Karpas-422 (cell line): ENCODE measurements at regions not wholly inside any gene's neighbourhood (a gene's known extent, or its start where the extent isn't known, plus 50 kb on each side); places are given as distances from the start of the nearest gene placed in this dataset.

Experiments
- DNase-seq: peaks from one replicate; pipeline ENCODE4 v3.0.0-alpha.2; 2015
- H2AFZ ChIP-seq: fragments of 200-600 bp; sonication (generic); 2 replicates; pipeline ENCODE4 v1.6.1; 2014; ENCODE audit warnings: antibody characterized with exemption, low read length, mixed read lengths
- H3K27ac ChIP-seq: fragments of 200-600 bp; sonication (generic); 2 replicates; pipeline ENCODE4 v1.5.1; 2014; ENCODE audit warnings: mild to moderate bottlenecking, low read length, moderate library complexity
- H3K27me3 ChIP-seq: fragments of 200-600 bp; sonication (generic); 2 replicates; pipeline ENCODE4 v1.6.1; 2014; ENCODE audit warnings: low read length, mixed read lengths
- H3K36me3 ChIP-seq: fragments of 200-600 bp; sonication (generic); 2 replicates; pipeline ENCODE4 v1.6.1; 2014; ENCODE audit warnings: low read length, mixed read lengths; ENCODE audit not compliant: insufficient read depth
- H3K4me1 ChIP-seq: fragments of 200-600 bp; sonication (generic); 2 replicates; pipeline ENCODE4 v1.6.1; 2014; ENCODE audit warnings: mild to moderate bottlenecking, low read length, mixed read lengths
- H3K4me2 ChIP-seq: fragments of 200-600 bp; sonication (generic); 2 replicates; pipeline ENCODE4 v1.6.1; 2014; ENCODE audit warnings: low read length, low read depth, mild to moderate bottlenecking; ENCODE audit not compliant: poor library complexity, severe bottlenecking
- H3K4me3 ChIP-seq: fragments of 200-600 bp; sonication (generic); 2 replicates; pipeline ENCODE4 v1.5.1; 2014; ENCODE audit warnings: mild to moderate bottlenecking, antibody characterized with exemption, low read length, mixed read lengths
- H3K79me2 ChIP-seq: fragments of 200-600 bp; sonication (generic); 2 replicates; pipeline ENCODE4 v1.6.1; 2014; ENCODE audit warnings: mild to moderate bottlenecking, low read length, mixed read lengths
- H3K9ac ChIP-seq: fragments of 200-600 bp; sonication (generic); 2 replicates; pipeline ENCODE4 v1.6.0; 2014; ENCODE audit warnings: low read length
- H3K9me2 ChIP-seq: fragments of 200-600 bp; sonication (generic), shearing (Covaris generic); replicated peaks from 2 replicates; pipeline ENCODE4 v1.6.0; 2014; ENCODE audit warnings: mild to moderate bottlenecking, low read length, moderate library complexity; ENCODE audit not compliant: insufficient read depth
- H3K9me3 ChIP-seq: fragments of 300-700, 200-600 bp; sonication (generic); 2 replicates; pipeline ENCODE4 v1.6.1; 2014; ENCODE audit warnings: low read length, mixed read lengths
- H4K20me1 ChIP-seq: fragments of 200-600 bp; sonication (generic); 2 replicates; pipeline ENCODE4 v1.6.1; 2014; ENCODE audit warnings: mild to moderate bottlenecking, antibody characterized with exemption, low read length, low read depth; ENCODE audit not compliant: insufficient read depth

DNA sequence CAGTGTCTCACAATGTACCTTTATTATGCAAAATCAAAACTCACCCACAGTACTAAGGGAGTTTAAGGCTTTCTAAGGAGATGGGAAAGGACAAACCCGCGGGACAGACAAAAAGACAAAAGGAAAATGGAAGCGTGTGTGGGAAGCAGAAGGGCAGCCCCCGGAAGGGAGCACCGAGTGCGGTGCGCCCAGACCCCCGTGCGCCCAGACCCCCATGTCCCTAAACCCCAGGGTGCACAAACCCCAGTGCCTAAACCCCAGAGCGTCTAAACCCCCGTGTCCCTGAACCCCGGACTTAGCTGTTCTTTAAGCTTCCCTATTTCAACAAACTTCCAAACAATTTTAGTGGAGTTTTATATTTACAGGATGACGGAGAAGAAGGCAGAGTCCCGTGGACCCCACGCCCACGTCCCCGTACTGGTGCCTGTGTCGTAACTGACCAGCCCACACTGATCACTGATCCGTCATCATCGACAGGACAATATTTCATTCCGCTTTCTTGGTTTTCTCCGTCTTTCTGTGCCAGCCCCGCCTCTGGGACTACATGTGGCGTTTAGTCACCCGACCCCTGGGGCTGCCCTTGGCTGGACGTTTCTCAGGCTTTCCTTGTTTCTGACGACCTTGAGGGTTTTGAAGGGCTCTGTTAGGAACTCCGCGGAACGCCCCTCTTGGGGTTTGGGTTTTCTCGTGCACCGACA is 76.9 kb downstream of the RTP5 start:
- Histone ChIP-seq H3K9ac (no peak overlapping the region), H3K9me2 (no peaks in the 10 kb centered on the region), H3K9me3 (no peaks in the 10 kb centered on the region), H3K4me1 (peaks cover 11% of the 10 kb centered on the region), H3K4me3 (no peak overlapping the region), H3K36me3 (no peaks in the 10 kb centered on the region), H3K27me3 (no peaks in the 10 kb centered on the region), H4K20me1 (peaks cover 3% of the 10 kb centered on the region; the same call in 1 of the 2 replicates), H3K4me2 (no peak overlapping the region), H3K27ac (no peak overlapping the region), H2AFZ (no peak overlapping the region), H3K79me2 (no peaks in the 10 kb centered on the region)
- no peak for DNase-seq

DNA sequence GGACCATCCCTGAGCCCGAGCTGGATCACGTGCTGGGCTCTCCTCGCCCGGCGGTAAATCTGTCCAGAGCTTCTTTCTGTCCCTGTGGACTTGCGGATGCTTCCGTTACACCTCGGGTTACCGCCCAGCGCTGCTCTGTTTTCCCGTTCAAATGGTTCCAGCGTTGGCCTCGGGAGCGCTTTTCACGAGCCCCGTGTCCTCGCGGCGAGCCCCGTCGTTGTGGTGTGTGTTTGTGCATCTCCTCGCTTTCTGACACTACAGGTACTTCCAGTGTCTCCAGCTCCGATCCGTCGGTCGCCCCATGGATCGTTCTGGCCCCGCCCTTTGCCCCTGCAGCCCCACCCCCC is 77.4 kb downstream of the RTP5 start:
- Histone ChIP-seq H3K4me2 (no peak overlapping the region), H3K79me2 (no peaks in the 10 kb centered on the region), H3K4me3 (no peak overlapping the region), H4K20me1 (peaks cover 3% of the 10 kb centered on the region; the same call in 1 of the 2 replicates), H3K27me3 (no peaks in the 10 kb centered on the region), H3K36me3 (no peaks in the 10 kb centered on the region), H3K9ac (no peak overlapping the region), H3K27ac (no peak overlapping the region), H2AFZ (no peak overlapping the region), H3K9me2 (no peaks in the 10 kb centered on the region), H3K9me3 (no peaks in the 10 kb centered on the region), H3K4me1 (peaks cover 16% of the 10 kb centered on the region)
- no peak for DNase-seq

DNA sequence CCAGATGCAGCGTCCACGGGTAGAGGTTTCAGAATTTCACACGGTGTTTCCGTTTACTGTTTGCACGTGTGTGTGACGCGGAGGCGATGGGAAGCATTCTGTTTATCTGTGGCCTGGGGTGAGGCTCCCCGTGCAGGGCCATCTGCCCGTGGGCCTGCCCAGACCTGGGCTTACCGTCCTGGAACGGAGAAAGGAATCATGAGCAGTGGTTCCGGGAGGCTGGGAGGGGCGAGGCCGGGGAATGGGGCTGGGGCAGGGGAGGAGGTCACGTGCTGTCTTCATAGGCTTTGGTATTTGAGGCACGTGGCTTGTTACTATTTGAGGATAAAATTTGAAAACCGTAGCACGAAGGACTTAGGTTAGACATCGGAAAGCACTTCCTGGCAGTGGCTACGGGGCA is 77.9 kb downstream of the RTP5 start:
- no peak for DNase-seq
- no peaks in the 10 kb centered on the region for H3K36me3 ChIP-seq
- H3K4me3 ChIP-seq = no peak overlapping the region
- H3K9ac ChIP-seq = no peak overlapping the region
- no peaks in the 10 kb centered on the region for H3K27me3 ChIP-seq
- H3K9me2 ChIP-seq = no peaks in the 10 kb centered on the region
- H3K4me2 ChIP-seq = no peak overlapping the region
- H3K79me2 ChIP-seq = no peaks in the 10 kb centered on the region
- H4K20me1 ChIP-seq = peaks cover 3% of the 10 kb centered on the region; the same call in 1 of the 2 replicates
- no peak overlapping the region for H3K27ac ChIP-seq
- H3K4me1 ChIP-seq = peaks cover 17% of the 10 kb centered on the region
- no peak overlapping the region for H2AFZ ChIP-seq
- no peaks in the 10 kb centered on the region for H3K9me3 ChIP-seq

DNA sequence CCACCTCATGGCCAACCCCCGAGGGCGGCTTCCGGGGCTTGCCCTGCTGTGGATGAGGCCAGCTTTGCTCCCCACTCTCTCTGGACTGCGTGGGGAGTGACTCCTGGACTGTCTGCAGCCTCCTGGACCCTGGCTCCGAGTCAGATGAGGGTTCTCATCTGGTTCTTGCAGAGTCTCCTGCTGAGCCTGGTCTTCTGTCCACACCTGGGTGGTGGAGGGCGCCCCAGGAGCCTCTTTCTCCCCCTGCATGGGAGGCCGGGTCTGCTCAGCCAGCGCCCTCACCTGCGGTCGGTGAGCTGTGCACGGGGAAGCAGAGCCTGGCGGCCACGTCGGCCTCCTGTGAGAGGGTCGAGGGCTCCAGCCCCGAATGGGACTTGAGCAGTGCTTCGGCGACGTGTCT is 78.3 kb downstream of the RTP5 start:
- Histone ChIP-seq H3K4me1 (peaks cover 17% of the 10 kb centered on the region), H3K9me3 (no peaks in the 10 kb centered on the region), H3K27me3 (no peaks in the 10 kb centered on the region), H4K20me1 (peaks cover 3% of the 10 kb centered on the region; the same call in 1 of the 2 replicates), H3K36me3 (no peaks in the 10 kb centered on the region), H3K79me2 (no peaks in the 10 kb centered on the region), H3K27ac (no peak overlapping the region), H3K4me3 (no peak overlapping the region), H3K9ac (no peak overlapping the region), H3K9me2 (no peaks in the 10 kb centered on the region), H2AFZ (no peak overlapping the region), H3K4me2 (no peak overlapping the region)
- no peak for DNase-seq

DNA sequence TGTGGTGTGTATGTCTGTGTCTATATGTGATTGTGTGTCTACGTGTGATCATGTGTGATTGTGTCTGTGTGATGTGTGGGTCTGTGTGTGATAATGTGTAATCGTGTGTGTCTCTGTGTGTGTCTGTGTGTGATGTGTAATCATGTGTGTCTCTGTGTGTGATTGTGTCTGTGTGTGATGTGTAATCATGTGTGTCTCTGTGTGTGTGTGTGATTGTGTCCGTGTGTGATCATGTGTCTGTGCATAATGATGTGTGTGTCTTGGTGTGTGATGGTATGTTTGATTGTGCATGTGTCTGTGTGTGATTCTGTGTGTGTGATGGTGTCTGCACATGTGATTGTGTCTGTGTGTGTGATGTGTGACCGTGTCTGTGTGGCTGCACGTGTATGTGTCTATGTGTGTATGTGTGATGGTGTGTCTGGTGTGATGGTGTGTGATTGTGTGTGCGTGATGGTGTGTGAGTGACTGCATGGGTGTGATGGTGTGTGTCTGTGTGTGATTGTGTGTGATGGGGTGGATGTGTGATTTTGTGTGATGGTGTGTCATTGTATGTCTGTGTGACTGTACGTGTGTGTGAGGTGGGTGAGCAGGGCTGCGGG is 78.9 kb downstream of the RTP5 start:
- H3K27ac ChIP-seq = no peak overlapping the region
- H3K9me2 ChIP-seq = no peaks in the 10 kb centered on the region
- no peaks in the 10 kb centered on the region for H3K27me3 ChIP-seq
- no peak for DNase-seq
- H3K36me3 ChIP-seq = no peaks in the 10 kb centered on the region
- H4K20me1 ChIP-seq = peaks cover 3% of the 10 kb centered on the region; the same call in 1 of the 2 replicates
- H3K9ac ChIP-seq = no peak overlapping the region
- H3K4me2 ChIP-seq = no peak overlapping the region
- no peak overlapping the region for H2AFZ ChIP-seq
- peaks cover 17% of the 10 kb centered on the region for H3K4me1 ChIP-seq
- H3K4me3 ChIP-seq = no peak overlapping the region
- no peaks in the 10 kb centered on the region for H3K9me3 ChIP-seq
- H3K79me2 ChIP-seq = no peaks in the 10 kb centered on the region

DNA sequence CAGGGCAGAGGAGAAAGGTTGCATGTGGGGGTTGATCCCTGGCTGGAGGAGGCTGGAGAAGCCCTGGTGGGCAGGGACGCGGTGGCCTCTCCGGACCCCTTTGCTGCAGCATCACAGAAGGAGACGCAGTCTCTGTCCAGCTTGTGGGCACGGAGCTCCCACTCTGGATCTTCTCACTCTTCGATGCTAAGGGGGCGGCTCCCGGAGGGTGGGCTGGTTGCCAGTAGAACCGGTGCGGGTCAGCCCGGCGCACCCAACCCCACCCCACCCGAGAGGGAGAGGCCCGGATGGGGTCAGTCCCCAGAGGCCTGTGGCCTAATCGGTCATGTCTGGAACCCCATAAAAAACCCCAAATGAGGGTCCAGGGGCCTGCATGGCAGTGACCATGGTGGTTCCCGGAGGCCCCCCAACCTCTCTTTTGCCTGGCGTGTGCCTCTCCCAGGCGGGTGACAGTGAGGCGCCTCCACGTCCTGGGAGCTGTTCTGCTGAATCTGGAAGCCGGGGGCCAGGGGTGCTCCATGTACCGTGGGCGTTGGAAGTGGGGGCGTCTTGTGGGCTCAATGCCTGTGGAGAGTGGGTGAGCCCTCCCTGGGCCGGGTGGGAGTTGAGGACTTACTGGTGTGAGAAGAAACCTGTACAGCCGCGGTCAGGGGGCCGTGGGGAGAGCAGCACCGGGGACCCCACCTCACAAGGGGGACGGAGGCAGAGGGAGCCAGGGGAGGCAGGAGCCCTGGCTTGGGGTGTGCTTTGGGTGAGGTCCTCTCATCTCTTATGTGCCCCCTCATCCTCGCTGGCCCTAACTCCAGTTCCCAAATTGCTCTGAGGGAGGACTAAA is 79.6 kb downstream of the RTP5 start:
- no peaks in the 10 kb centered on the region for H3K27me3 ChIP-seq
- H2AFZ ChIP-seq = no peak overlapping the region
- no peaks in the 10 kb centered on the region for H3K9me3 ChIP-seq
- no peak overlapping the region for H3K27ac ChIP-seq
- H3K4me3 ChIP-seq = no peak overlapping the region
- peaks cover 17% of the 10 kb centered on the region for H3K4me1 ChIP-seq
- no peak overlapping the region for H3K9ac ChIP-seq
- DNase-seq = no peak
- H3K36me3 ChIP-seq = no peaks in the 10 kb centered on the region
- peaks cover 4% of the 10 kb centered on the region; the same call in 1 of the 2 replicates for H4K20me1 ChIP-seq
- no peaks in the 10 kb centered on the region for H3K9me2 ChIP-seq
- no peak overlapping the region for H3K4me2 ChIP-seq
- no peaks in the 10 kb centered on the region for H3K79me2 ChIP-seq

DNA sequence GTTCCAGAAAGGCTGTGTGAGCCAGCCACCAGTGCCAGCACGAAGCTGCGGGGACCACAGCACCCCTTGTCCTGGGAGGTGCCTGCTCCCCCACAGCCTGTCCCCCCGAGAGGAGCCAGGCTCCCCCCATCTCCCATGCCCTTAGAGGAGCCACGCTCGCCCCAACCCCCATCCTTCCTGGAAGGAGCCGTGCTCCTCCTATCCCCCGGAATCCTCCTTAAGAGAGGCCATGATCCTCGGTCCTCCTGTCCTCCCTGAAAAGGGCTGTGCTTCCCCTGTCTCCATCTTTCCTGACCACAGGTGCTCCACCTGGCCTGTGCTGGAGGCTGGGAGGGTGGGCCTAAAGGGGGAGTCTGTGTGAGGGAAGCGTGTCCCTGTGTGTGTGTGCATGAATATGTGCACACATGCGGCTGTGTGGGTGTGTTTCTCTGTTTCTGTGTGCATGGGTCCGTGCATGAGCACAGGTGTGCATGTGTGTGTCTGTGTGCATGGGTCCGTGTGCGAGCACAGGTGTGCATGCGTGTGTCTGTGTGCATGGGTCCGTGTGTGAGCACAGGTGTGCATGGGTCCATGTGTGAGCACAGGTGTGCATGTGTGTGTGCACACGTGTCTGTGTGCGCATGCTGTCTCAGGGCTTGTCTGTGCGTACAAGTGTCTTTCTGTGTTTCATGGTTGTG is 80.3 kb downstream of the RTP5 start:
- Histone ChIP-seq H3K4me1 (peaks cover 17% of the 10 kb centered on the region), H3K27ac (no peak overlapping the region), H3K4me3 (no peak overlapping the region), H3K9me3 (no peaks in the 10 kb centered on the region), H3K36me3 (no peaks in the 10 kb centered on the region), H2AFZ (no peak overlapping the region), H3K9me2 (no peaks in the 10 kb centered on the region), H4K20me1 (peaks cover 7% of the 10 kb centered on the region; the same call in 1 of the 2 replicates), H3K4me2 (no peak overlapping the region), H3K27me3 (no peaks in the 10 kb centered on the region), H3K79me2 (no peaks in the 10 kb centered on the region), H3K9ac (no peak overlapping the region)
- no peak for DNase-seq
